ENCODE measurements at regions not wholly inside any gene's neighbourhood (a gene's known extent, or its start where the extent isn't known, plus 50 kb on each side); places are given as distances from the start of the nearest gene placed in this dataset.

DNA sequence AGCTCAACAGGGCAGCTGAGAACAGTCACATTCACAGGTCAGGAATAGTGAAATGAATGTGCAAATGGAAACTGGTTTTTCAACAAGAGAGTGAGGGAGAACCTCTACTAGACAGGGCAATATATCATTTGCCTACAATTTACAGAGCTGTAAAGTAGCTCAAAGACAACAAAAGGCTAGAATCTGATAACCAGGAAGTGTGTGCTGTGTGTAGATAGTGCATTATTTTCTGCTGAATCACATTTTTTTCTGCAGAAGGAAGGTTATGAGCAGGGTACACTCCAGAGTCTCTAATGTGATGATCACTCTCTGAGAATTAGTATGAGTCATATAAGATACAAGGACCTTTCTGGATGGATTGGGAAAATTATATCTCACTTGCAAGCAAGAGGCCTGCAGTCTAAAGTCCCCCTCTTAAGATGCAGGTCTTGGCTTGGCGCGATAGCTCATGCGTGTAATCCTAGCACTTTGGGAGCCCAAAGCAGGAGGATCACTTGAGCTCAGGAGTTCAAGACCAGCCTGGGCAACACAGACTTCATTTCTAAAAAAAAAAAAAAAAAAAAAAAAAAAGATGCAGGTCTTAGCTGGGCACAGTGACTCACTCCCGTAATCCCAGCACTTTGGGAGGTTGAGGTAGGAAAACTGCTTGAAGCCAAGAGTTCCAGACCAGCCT is 59.9 kb upstream of the COBL start:
- no peak for TF ChIP-seq GATA2 (IDR thresholded peaks at IDR 0.05; ENCODE audit: low read depth, low read length)
- TF ChIP-seq GATA3 (IDR thresholded peaks at IDR 0.05; ENCODE audit: low read depth, low read length): no peak
